Trophoblast cell (in vitro differentiated cells and primary cell): ENCODE measurements at regions not wholly inside any gene's neighbourhood (a gene's known extent, or its start where the extent isn't known, plus 50 kb on each side); places are given as distances from the start of the nearest gene placed in this dataset.

Source experiments
- DNase-seq, 2 donors: peaks; one replicate each; pipeline ENCODE4 v3.0.0-alpha.2; 2016
- H2AFZ ChIP-seq: 2 replicates; pipeline ENCODE4 v1.6.1; 2013; ENCODE audit warnings: low read length, moderate library complexity, mild to moderate bottlenecking; ENCODE audit not compliant: insufficient read depth, poor library complexity
- H2AK5ac ChIP-seq: 2 replicates; pipeline ENCODE4 v1.6.1; 2013; ENCODE audit warnings: mild to moderate bottlenecking, low read length
- H2BK120ac ChIP-seq: 2 replicates; pipeline ENCODE4 v1.6.1; 2013; ENCODE audit warnings: low read length, mild to moderate bottlenecking, moderate library complexity; ENCODE audit not compliant: insufficient read depth, poor library complexity
- H2BK12ac ChIP-seq: 2 replicates; pipeline ENCODE4 v1.6.1; 2013; ENCODE audit warnings: mild to moderate bottlenecking, low read length, moderate library complexity
- H2BK5ac ChIP-seq: 2 replicates; pipeline ENCODE4 v1.6.1; 2013; ENCODE audit warnings: low read length, low read depth, moderate library complexity, mild to moderate bottlenecking; ENCODE audit not compliant: poor library complexity
- H3K14ac ChIP-seq: 2 replicates; pipeline ENCODE4 v1.6.1; 2013; ENCODE audit warnings: mild to moderate bottlenecking, low read length
- H3K18ac ChIP-seq: 2 replicates; pipeline ENCODE4 v1.6.1; 2013; ENCODE audit warnings: mild to moderate bottlenecking, low read length
- H3K23ac ChIP-seq: 2 replicates; pipeline ENCODE4 v1.6.1; 2013; ENCODE audit warnings: low read length
- H3K27ac ChIP-seq: 2 replicates; pipeline ENCODE4 v1.5.1; 2013; ENCODE audit warnings: low read depth, mild to moderate bottlenecking, inconsistent platforms, low read length, moderate library complexity
- H3K27me3 ChIP-seq: 2 replicates; pipeline ENCODE4 v1.6.1; 2013; ENCODE audit warnings: inconsistent platforms, mild to moderate bottlenecking, low read length, moderate library complexity; ENCODE audit not compliant: insufficient read depth
- H3K36me3 ChIP-seq, 2 experiments: 1 replicate in 1 of 2; 2 replicates in 1 of 2; pipeline ENCODE4 v1.6.1; 2013; ENCODE audit warnings: low read length in 2 of 2, mild to moderate bottlenecking in 2 of 2, moderate library complexity in 1 of 2; ENCODE audit not compliant: insufficient read depth in 2 of 2, control insufficient read depth in 1 of 2
- H3K4ac ChIP-seq: 2 replicates; pipeline ENCODE4 v1.6.1; 2013; ENCODE audit warnings: low read depth, mild to moderate bottlenecking, low read length, moderate library complexity
- H3K4me1 ChIP-seq, 2 experiments: 1 replicate in 1 of 2; 2 replicates in 1 of 2; pipeline ENCODE4 v1.6.1; 2013; ENCODE audit warnings: low read length in 2 of 2, mild to moderate bottlenecking in 2 of 2, moderate library complexity in 1 of 2; ENCODE audit not compliant: insufficient read depth in 2 of 2, control insufficient read depth in 1 of 2
- H3K4me2 ChIP-seq: 2 replicates; pipeline ENCODE4 v1.6.1; 2013; ENCODE audit warnings: inconsistent platforms, mild to moderate bottlenecking, low read length, moderate library complexity
- H3K4me3 ChIP-seq: 2 replicates; pipeline ENCODE4 v1.5.1; 2013; ENCODE audit warnings: mild to moderate bottlenecking, low read depth, low read length, inconsistent platforms
- H3K79me1 ChIP-seq: one replicate; pipeline ENCODE4 v1.6.1; 2013; ENCODE audit warnings: low read length
- H3K79me2 ChIP-seq: 2 replicates; pipeline ENCODE4 v1.6.1; 2013; ENCODE audit warnings: low read length, mild to moderate bottlenecking; ENCODE audit not compliant: control insufficient read depth, insufficient read depth, poor library complexity
- H3K9ac ChIP-seq: 2 replicates; pipeline ENCODE4 v1.6.1; 2013; ENCODE audit warnings: mild to moderate bottlenecking, low read length
- H3K9me3 ChIP-seq: 2 replicates; pipeline ENCODE4 v1.6.1; 2013; ENCODE audit warnings: low read depth, mild to moderate bottlenecking, control low read depth, inconsistent platforms, low read length; ENCODE audit not compliant: insufficient read depth
- H4K12ac ChIP-seq: 2 replicates; pipeline ENCODE4 v1.6.1; 2013; ENCODE audit warnings: low read depth, mild to moderate bottlenecking, low read length, moderate library complexity
- H4K8ac ChIP-seq: 2 replicates; pipeline ENCODE4 v1.6.1; 2013; ENCODE audit warnings: low read depth, mild to moderate bottlenecking, low read length, moderate library complexity
- H4K91ac ChIP-seq: one replicate; pipeline ENCODE4 v1.6.1; 2013; ENCODE audit warnings: low read depth, mild to moderate bottlenecking, low read length, moderate library complexity
- WGBS: extraction: QIAGEN DNeasy Blood & Tissue Kit; methylation state at CpG from one replicate; pipeline ENCODE4 v1.1.7; 2013; ENCODE audit warnings: missing lambda C conversion rate; ENCODE audit not compliant: insufficient read length, insufficient coverage; ENCODE audit errors: extremely low coverage; 5-methylcytosine and 5-hydroxymethylcytosine counted together

GRCh38 chr3:140854961-140855360 is 86.7 kb upstream of the SLC25A36 start:
- Histone ChIP-seq H2BK12ac (no peak overlapping the region), H3K4me1 (peaks cover 0 to 5% of the 10 kb centered on the region in 2 experiments), H3K4ac (no peak overlapping the region), H3K27me3 (no peaks in the 10 kb centered on the region), H2BK120ac (no peak overlapping the region), H3K14ac (no peak overlapping the region), H3K27ac (no peak overlapping the region), H4K91ac (no peak overlapping the region), H2BK5ac (no peak overlapping the region), H4K12ac (no peak overlapping the region), H2AFZ (no peak overlapping the region), H3K79me2 (no peaks in the 10 kb centered on the region), H3K4me3 (no peak overlapping the region), H3K36me3 (no peaks in the 10 kb centered on the region), H3K18ac (no peak overlapping the region), H2AK5ac (no peak overlapping the region), H3K9me3 (no peaks in the 10 kb centered on the region), H4K8ac (no peak overlapping the region), H3K23ac (no peak overlapping the region), H3K79me1 (no peaks in the 10 kb centered on the region), H3K4me2 (no peak overlapping the region), H3K9ac (no peak overlapping the region)
- no CpG with 5 or more reads among the region's 2 CpGs for WGBS
- DNase-seq: peak; percentile 74 to 75

GRCh38 chr3:140856905-140857304 is 84.7 kb upstream of the SLC25A36 start:
- Histone ChIP-seq H3K4me2 (no peak overlapping the region), H3K14ac (no peak overlapping the region), H2BK120ac (no peak overlapping the region), H3K79me2 (no peaks in the 10 kb centered on the region), H4K12ac (no peak overlapping the region), H4K8ac (no peak overlapping the region), H3K4ac (no peak overlapping the region), H3K27ac (no peak overlapping the region), H4K91ac (no peak overlapping the region), H3K4me3 (no peak overlapping the region), H3K9ac (no peak overlapping the region), H3K4me1 (peaks cover 0 to 5% of the 10 kb centered on the region in 2 experiments), H3K27me3 (no peaks in the 10 kb centered on the region), H2AK5ac (no peak overlapping the region), H2BK12ac (no peak overlapping the region), H3K23ac (peak overlapping the region; percentile 44), H3K18ac (no peak overlapping the region), H3K9me3 (no peaks in the 10 kb centered on the region), H2BK5ac (no peak overlapping the region), H3K36me3 (no peaks in the 10 kb centered on the region), H2AFZ (no peak overlapping the region), H3K79me1 (no peaks in the 10 kb centered on the region)
- whole genome bisulfite sequencing: no CpG with 5 or more reads among the region's 1 CpG
- DNase-seq: no peak

GRCh38 chr3:140857993-140858392 is 83.6 kb upstream of the SLC25A36 start:
- no peaks in the 10 kb centered on the region for H3K79me2 ChIP-seq
- H3K4me1 ChIP-seq: peaks cover 0 to 5% of the 10 kb centered on the region in 2 experiments
- H3K36me3 ChIP-seq: no peaks in the 10 kb centered on the region
- no peak overlapping the region for H3K9ac ChIP-seq
- DNase-seq: no peak
- no CpG with 5 or more reads among the region's 2 CpGs for WGBS
- H2BK12ac ChIP-seq: no peak overlapping the region
- no peak overlapping the region for H4K91ac ChIP-seq
- no peak overlapping the region for H2BK120ac ChIP-seq
- no peak overlapping the region for H2AFZ ChIP-seq
- H4K12ac ChIP-seq: no peak overlapping the region
- no peak overlapping the region for H3K14ac ChIP-seq
- no peak overlapping the region for H2AK5ac ChIP-seq
- no peak overlapping the region for H3K23ac ChIP-seq
- no peak overlapping the region for H3K4ac ChIP-seq
- no peak overlapping the region for H2BK5ac ChIP-seq
- H4K8ac ChIP-seq: no peak overlapping the region
- H3K18ac ChIP-seq: no peak overlapping the region
- H3K27me3 ChIP-seq: no peaks in the 10 kb centered on the region
- no peaks in the 10 kb centered on the region for H3K9me3 ChIP-seq
- no peak overlapping the region for H3K4me3 ChIP-seq
- H3K79me1 ChIP-seq: no peaks in the 10 kb centered on the region
- no peak overlapping the region for H3K27ac ChIP-seq
- no peak overlapping the region for H3K4me2 ChIP-seq

- Histone ChIP-seq H3K4me2 (no peak overlapping the region), H3K9me3 (no peaks in the 10 kb centered on the region), H2BK12ac (no peak overlapping the region), H3K4me1 (peaks cover 0 to 5% of the 10 kb centered on the region in 2 experiments), H3K9ac (no peak overlapping the region), H2BK120ac (no peak overlapping the region), H4K8ac (no peak overlapping the region), H3K27ac (no peak overlapping the region), H3K4ac (no peak overlapping the region), H3K79me1 (peaks cover 3% of the 10 kb centered on the region), H2AFZ (no peak overlapping the region), H2AK5ac (no peak overlapping the region), H3K36me3 (no peaks in the 10 kb centered on the region), H3K27me3 (no peaks in the 10 kb centered on the region), H3K18ac (no peak overlapping the region), H3K14ac (no peak overlapping the region), H4K91ac (no peak overlapping the region), H2BK5ac (no peak overlapping the region), H3K23ac (no peak overlapping the region), H4K12ac (no peak overlapping the region), H3K4me3 (no peak overlapping the region), H3K79me2 (no peaks in the 10 kb centered on the region)
- WGBS: no CpG with 5 or more reads among the region's 5 CpGs
- no peak for DNase-seq
Observed at GRCh38 chr3:140859592-140860336, 81.9 kb upstream of the SLC25A36 start.
